ENCODE measurements at regions not wholly inside any gene's neighbourhood (a gene's known extent, or its start where the extent isn't known, plus 50 kb on each side); places are given as distances from the start of the nearest gene placed in this dataset.

DNA sequence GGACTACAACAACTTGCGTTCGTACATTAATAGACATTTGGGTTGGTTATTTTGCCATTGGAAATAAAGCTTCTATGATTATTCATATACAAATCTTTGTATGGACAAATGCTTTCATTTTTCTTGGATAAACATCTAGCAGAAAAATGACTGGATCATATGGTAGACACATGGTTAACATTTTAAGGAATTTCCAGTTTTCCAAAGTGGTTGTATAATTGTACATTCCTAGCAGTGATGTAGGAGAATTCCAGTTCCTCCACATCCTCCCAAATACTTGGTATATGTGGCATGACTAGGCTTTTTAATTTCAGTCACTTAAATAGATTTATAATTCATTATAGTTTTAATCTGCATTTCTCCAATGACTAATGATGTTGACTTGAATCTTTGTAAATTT lies 246.2 kb upstream of the NCAM1 start:
- DNase-seq (ENCODE audit: low read depth): no peak

DNA sequence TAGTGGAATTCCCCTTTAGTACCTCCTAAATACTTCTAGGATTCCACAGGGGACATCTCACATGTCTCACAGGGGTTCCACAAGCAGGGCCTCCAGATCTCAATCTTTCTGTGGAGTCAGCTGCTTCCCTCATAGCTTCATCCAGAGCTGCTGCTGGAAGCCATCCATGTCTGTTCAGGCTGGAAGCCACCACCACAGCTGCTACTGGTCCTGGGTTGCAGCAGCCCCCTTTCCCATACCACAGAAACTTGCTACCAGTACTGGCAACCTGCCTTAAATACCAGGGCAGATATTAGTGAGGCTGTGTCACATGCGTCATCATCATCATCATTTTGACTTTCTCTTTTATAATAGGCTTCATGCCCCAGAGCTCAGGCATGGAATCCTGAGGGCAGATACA lies 242.7 kb upstream of the NCAM1 start:
- no peak for DNase-seq (ENCODE audit: low read depth)

DNA sequence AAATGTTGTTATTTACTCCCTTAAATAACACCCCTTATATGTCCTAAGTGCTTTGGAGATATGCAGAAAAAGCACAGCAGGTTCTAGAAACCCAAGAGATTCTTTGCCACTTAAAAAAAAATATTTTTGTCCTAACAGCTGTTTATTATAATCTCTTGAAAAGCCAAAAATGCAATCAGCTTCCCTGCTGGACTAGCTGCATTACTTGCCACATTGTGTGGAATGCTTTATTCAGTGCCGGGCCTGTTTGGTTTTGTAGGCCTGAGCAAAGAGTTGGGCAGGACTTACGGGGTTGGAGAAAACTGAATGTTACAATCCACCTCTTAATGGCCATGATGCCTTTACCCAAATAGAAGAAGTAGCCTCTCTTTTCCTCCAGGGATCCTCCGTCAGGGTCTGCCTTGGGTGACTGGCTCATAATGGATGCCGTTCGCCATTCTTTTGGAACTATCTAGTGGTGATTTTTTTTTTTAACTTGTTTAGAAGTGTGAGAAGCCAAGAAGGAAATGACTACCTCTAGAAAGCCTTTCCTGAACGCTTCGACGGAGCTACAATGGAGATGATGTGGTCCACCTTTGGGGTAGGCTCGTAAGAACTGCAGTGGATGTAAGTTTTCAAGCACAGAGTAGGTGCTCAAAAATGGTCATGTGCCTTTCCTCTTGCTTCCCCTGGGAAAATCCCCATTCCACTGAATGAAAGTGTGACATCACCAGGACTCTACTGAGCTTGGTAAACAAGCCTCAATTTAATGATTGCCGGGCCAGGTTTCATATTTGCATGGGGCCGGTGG lies 241.3 kb upstream of the NCAM1 start:
- DNase-seq (ENCODE audit: low read depth): no peak

DNA sequence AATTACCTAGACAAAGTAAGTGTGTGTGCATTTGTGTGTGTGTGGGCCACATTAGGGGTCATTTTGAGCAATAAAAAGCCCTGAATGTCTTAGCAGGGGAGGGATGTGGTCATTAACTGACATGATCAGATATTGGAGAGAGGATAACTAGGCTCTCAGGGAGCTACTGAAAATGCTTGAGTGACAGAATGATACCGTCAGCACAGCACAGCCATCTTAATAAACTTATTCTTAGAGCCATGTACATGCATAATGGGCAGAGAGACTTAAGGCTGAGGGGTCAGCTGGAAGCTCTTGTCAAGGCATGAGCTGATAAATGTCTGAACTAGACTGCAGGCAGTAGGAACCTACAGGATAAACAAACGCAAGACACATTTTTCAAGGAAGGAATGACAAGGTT lies 239.1 kb upstream of the NCAM1 start:
- no peak for DNase-seq (ENCODE audit: low read depth)

DNA sequence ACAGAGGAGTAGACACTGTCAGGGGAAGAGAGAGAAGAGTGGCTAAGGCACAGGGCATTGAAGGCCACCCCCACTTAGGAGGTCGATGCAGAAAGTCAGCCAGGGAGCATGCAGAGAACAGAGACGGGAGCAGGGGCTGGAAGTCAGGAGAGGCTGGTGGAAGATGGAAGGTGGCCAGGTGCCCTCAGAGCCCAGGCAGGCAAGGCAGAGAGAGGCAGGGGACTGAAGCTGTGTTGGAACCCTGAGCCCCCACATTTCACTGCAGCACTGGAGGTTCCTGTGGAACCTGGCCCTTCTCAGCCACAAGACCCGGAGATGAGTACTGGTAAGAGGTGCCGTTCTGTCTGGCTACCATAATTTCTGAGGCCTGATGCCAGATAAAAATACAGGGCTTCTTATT lies 238.3 kb upstream of the NCAM1 start:
- no peak for DNase-seq (ENCODE audit: low read depth)

DNA sequence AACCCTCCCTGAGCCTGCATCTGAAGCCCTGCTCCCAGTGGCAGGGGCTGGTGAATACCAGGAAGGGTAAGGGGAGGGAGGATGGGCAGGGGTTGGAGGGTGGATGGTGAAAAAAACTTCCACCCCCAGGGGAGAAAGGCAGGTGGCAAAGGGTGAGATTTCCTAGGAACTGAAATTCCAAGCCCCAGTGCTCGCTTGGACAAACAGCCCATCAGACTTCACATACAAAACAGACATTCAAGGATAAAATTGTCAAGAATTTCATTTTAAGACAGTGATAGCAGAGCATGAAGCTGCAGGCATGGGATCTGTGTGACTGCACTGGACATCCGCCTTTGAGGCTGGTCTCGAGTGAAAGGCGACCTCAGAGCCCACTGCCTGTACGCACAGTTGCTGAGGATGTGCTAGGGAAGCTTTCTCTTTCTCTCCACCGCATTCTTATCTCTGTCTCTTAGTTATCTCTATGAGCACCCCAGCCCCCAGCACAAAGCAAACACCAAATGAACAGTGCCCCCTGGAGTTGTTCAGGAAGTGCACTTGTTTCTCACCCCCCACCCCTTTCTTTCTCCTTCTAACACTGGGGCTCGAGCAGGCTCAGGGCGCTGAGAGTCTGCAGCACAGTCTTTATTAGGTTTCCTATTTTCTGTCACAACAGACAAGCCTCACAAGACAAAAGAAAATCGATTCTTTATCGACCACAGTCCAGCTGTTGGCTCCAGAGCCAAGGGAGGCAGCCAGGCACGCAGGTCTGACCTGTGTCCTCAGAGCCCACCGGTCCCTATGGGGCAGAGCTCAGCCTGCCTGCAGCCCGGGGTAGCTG lies 237.3 kb upstream of the NCAM1 start:
- no peak for DNase-seq (ENCODE audit: low read depth)

DNA sequence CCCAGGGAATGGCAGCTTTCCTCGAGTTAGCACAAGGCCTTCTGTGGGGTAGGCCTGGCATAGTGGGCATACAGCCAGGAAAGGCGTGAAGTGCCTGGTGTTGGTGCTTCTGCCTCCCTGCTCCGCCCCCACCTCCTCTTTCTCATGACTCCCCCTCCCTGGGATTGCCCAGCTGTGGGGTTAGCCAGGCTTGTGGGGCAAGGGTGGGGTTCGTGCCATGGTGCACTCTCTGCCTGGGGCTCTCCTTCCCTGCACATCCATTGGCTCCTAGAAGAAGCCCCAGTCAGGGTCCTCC lies 236.8 kb upstream of the NCAM1 start:
- DNase-seq (ENCODE audit: low read depth): no peak

DNA sequence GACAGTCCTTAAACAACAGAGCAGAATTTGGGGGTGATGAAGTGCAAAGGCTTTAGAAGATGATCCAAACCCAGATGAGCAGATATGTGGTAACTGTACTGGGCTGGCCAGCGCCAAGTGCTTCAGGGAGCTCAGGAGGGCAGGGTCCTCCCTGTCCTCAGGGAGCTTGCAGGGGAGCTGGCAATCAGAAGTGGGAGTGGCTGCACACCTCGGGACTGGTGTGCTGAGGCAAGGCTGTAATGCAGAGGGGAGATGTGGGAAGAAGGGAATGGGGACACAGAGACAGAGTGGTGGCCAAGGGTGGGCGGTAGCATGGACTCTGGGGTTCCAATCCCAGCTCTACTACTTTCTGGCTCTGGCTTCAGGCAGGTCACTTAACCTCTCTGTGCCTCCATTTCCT lies 235.6 kb upstream of the NCAM1 start:
- DNase-seq (ENCODE audit: low read depth): no peak

DNA sequence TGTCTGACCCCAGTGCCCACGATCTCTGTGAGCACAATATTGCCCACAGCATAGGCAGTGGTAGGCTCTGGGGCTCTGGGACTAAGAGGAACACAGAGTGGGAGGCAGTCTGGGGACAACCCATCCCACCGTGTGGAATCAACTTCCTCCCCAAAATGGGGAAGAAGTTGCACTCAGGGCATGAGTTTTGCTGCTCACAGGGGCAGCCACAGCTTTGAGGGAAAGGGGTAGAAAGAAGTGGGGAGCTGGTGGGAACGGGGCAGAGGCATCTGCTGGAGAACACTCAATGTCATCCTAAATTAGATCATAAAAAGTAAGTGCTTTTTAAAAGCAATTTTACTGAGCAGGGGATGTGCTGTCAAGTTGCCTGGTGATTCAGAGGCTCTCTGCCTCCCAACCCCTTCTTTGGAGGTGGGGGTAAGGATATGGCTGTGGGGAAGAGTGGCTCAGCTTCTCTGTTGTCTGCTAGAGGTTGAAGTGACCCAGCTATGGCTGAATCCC lies 233.8 kb upstream of the NCAM1 start:
- no peak for DNase-seq (ENCODE audit: low read depth)

DNA sequence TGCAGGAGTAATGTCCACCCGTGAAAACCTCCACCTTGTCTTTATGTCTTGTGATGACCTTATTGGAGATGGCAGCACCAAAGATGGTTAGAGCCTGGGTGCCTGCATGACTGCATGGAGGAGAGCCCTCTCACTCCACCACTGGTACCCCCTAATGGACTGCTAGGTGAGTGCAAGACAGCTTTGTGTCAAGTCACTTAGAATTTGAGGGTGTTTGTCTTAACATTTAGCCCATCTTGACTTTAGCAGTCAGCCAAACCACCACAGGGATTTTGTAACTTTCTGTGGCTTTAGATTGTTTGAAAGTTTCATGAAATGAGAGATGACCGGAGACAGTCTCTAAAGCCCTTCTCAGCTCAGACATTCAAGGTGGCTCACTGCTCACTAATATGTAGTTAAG lies 232.9 kb upstream of the NCAM1 start:
- no peak for DNase-seq (ENCODE audit: low read depth)

DNA sequence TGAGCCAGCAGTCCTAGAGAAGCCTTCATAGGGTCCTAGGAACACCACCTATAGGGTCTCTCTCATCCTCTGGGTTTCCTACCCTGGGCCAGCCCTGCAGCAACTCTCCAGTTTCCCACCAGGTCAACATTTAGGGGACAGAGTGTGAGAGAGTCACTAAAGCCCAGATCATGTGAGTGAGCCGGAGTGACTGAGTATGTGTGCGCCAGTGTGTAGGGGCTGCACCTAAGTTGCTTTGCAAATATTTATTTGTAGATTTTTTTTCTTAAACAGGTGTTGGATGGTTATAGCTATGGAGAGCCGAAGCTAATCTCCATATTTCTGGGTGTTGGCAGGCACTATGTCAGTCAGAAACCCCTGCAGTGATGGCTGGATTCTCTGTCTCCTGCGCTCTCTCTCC lies 232.5 kb upstream of the NCAM1 start:
- no peak for DNase-seq (ENCODE audit: low read depth)

DNA sequence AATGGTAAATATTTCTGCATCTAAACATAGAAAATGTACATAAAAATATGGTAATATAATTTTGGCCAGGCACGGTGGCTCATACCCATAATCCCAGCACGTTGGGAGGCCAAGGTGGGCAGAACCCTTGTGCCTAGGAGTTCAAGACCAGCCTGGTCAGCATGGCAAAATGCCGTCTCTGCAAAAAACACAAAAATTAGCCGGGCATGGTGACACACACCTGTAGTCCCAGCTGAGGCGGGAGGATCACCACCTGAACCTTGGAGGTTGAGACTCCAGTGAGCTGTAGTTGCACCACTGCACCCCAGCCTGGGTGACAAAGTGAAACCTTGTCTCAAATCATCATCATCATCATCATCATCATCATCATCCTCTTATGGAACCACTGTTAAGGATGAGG lies 230.6 kb upstream of the NCAM1 start:
- DNase-seq (ENCODE audit: low read depth): no peak

DNA sequence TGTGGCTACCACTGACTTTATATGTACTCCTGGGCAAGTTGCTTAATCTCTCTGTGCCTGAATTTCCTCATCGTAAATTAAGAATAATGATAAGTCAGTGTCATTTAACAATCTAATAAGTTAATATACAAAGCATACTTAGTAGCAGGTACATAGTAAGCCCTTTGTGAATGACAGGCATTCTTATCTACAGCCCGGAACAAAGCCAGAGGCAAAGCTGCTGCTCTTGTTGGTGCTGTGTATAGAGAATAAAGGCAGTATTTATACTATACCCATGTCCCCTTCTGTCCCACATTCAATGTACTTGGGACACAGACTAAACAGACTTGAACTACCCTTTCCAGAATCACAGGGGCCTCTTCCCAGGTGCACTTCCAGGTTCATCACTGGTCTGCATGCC lies 229.7 kb upstream of the NCAM1 start:
- DNase-seq (ENCODE audit: low read depth): no peak

DNA sequence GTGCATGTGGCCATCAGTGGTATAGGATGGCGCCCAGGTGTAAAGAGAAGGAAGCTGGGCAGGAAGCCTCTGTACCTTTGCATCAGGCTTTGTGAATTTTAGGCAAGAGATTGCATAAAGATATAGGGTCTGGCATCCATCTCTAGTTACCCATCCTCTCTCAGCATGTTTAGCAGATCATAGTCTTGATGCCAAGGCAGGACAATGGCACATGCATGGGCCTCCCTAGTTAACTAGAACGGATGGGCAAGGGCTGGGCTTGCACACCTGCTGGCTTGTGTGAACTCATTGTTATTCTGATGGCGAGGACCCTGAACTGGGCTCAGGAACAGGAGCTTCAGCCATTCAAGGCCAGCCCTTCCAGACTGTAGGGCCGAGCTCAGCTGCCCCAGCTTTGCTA lies 229.2 kb upstream of the NCAM1 start:
- DNase-seq (ENCODE audit: low read depth): no peak

DNA sequence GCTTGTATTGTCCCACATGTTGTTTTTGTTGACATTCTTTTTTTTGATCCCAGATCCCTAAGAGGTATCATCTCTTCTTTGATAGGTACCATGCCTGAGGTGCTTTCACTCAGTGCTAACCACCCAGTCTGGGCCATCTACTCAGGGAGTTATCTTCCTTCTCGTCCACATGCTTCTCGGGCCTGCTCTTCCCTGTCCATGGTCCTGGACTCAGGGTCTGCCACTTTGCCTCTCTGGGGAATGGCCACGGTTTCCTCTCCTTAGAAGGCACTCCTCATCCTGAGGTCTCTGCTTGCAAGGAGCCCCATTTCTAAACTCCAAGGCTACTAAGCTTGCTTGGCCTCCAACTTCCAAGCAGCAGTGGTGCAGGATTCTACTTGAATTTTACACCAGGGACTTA lies 227.0 kb upstream of the NCAM1 start:
- DNase-seq (ENCODE audit: low read depth): no peak

DNA sequence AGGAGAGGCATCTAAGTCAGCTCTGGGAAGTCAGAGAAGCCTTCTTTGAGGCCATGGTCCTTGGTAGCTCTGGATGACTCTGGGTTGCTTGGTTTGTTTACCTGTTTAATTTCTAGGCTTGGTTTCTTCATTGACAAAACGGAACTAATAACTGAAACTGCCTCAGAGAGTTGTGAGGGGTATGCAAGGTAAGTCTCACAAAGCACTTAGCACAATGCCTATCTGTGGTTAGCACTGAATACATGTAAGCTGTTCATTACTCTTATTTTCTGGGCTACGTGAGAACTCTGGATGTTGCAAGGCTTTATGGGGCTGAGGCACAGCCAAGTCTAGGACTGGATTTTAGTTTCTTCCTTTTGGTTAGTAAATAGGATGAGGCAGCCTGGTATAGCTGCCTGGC lies 225.8 kb upstream of the NCAM1 start:
- DNase-seq (ENCODE audit: low read depth): no peak

DNA sequence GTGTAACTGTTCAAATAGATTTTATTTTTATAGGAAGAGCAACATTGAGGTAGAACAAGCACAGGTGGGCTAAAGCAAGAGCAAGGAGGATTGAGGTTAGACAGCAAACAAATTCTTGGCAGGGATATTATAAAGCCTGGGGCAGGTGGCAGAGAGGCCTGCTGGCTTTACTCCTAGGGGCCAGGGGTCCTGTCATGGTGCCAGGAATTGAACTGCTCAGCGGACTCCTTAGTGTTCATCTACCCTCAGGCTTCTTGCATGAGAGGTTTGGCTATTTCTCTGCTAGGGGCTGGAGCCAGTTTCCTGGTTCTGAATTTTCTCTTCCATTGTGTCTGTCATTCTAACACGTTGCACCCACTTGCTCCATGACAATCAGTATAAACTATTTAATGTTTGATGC lies 217.2 kb upstream of the NCAM1 start:
- no peak for DNase-seq (ENCODE audit: low read depth)

DNA sequence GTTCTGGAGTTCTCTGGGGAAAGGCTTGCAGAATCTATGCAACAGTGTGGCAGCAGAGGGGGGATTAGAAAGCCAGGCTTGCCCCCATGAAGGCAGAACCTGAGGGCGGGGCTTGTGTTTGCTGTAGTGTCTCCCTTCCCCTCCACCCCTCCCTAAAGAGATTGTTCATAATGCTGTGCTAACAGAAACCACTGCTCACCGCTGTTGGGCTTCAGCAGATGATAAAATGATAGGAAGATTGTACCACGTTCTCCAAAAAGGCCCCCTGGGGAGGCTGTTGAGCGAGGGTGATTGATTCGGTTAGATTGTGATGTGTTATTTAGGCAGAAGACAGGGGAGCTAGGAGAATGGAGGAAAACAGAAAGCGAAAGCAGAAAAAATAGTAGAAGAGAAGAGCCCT lies 215.2 kb upstream of the NCAM1 start:
- no peak for DNase-seq (ENCODE audit: low read depth)

DNA sequence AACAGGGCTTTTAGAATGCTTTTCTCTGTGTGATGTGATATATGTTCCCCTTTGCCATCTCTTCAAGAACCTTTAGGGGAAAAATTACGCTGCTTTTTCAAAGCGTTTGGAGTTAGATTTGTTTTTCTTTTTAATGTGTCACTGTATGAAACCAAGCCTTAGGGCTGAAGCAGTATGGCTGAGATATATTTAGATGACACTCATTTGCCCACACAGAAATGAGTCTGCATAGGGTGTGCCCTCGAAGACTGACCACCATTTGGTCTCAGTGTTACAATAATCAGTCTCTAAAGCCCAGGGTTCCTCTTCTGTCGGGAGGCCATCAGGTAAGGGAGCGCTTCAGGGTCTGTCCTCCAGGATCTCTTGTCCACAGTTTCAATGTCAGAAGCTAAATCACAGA lies 213.0 kb upstream of the NCAM1 start:
- no peak for DNase-seq (ENCODE audit: low read depth)

DNA sequence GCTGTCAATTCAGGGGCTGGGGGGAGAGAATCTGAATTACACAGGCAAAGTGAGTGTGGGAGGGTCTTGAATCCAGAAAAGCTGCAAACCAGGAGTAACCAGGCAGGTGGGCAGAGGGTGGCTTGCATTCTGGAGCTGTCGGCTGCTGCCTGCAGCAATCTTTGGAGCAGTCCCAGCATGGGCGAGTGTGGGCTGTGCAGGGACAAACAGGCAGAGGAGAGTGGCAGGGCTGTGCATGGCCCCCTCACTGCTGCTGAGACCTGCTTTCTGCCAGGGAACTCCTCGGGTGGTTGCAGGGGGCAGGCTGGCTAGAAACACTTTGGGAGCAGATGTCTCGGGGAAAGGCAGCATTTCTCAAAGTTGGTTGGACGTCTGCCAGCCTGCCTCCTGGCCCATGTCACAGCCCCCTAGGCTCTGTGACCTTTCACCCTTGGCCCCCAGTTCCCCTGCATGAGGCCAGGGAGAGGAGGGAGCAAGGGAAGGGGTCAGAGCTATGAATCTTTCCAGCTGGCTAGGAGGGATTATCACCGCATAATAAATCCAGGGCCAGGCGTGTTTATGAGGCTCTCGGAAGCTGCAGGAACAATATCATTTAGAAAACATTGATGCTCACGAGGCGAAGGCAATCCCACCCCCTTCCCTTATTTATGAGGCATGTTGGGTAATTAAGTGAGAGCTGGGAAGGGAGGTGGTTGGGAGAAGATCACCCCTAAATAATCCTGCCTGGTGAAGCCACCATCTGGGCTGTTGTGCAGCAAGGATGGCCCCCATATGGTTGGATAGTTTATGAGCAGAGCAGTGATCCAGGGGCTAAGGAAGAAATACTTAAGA lies 212.3 kb upstream of the NCAM1 start:
- DNase-seq (ENCODE audit: low read depth): no peak

DNA sequence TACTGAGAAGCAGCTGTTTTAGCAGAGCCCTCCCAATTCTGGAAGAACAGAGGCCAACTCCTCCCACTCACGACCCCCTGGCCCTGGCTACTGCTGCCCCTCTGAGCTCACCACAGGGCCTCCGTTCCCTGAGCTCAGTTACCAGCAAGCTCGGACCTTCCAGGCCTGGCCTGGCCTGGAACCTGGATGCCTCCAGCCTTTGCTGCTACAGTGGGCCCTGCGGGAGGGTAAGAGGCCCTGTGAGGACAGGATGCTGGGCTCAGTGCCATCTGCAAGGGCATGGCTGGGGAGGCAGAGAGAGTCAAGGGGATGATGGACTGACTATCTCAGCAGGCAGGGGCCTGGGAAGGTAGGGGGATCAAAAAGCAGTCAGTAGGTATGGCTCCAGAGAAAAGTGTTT lies 209.9 kb upstream of the NCAM1 start:
- no peak for DNase-seq (ENCODE audit: low read depth)

DNA sequence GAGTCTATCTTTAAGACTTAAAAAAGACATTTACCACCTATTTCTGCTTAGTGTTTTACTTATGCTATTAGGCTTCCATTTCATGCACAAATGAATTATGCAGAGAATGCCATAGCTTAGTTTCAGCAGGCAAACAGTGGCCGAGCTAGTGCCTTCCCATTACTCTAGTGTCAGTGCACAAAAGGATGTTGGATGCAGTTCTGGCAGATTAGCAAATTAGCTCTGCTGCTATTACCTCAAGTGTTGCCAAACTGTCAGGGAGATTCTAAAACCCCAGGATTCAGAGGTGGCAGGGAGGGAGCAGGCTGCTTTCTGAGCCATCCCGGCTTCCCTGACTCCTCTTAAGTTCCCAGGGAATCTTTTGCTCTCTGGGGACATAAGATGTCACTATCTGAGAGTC lies 209.4 kb upstream of the NCAM1 start:
- no peak for DNase-seq (ENCODE audit: low read depth)

DNA sequence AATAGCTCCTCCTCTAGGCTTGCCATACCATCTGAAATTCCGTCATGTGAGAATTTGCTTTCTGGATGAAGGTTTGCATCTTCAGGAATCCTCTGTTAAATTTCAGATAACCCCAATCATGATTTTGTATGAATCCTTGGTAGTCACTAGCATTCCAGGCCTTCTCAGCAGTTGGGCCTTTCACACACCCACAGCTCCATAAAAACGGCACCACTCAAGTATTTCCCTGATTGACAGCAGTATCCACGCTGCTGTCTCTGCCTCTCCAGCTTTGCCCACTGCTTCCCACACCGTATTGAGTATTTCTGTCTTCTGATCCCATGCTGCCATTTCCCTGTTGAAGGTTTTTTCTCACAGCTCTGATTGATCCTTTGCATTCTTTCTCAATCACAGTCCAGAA lies 208.7 kb upstream of the NCAM1 start:
- DNase-seq (ENCODE audit: low read depth): no peak

All from fibroblast of the conjunctiva (primary cell).